Activated naive CD8-positive, alpha-beta T cell treated with anti-CD3 and anti-CD28 coated beads for 36 hours (primary cell): ENCODE measurements at regions not wholly inside any gene's neighbourhood (a gene's known extent, or its start where the extent isn't known, plus 50 kb on each side); places are given as distances from the start of the nearest gene placed in this dataset.

Experiments
- DNase-seq: peaks from one replicate; pipeline ENCODE4 v3.0.0; 2021
- H3K27ac Mint-ChIP-seq: one replicate; pipeline ENCODE4 v1.8.0; 2022; ENCODE audit warnings: mild to moderate bottlenecking, moderate library complexity, mixed read lengths
- H3K27me3 Mint-ChIP-seq: one replicate; pipeline ENCODE4 v1.8.0; 2022; ENCODE audit warnings: mild to moderate bottlenecking, mixed read lengths
- H3K36me3 Mint-ChIP-seq: one replicate; pipeline ENCODE4 v1.8.0; 2021; ENCODE audit warnings: mild to moderate bottlenecking, mixed read lengths
- H3K4me1 Mint-ChIP-seq: one replicate; pipeline ENCODE4 v1.8.0; 2021; ENCODE audit warnings: mixed read lengths
- H3K4me3 Mint-ChIP-seq: one replicate; pipeline ENCODE4 v1.8.0; 2022; ENCODE audit warnings: mild to moderate bottlenecking, moderate library complexity, mixed read lengths
- H3K9me3 Mint-ChIP-seq: one replicate; pipeline ENCODE4 v1.8.0; 2022; ENCODE audit warnings: mixed read lengths

- no peaks in the 10 kb centered on the region for H3K27me3 Mint-ChIP-seq
- H3K4me1 Mint-ChIP-seq, result no peaks in the 10 kb centered on the region
- H3K9me3 Mint-ChIP-seq, result no peaks in the 10 kb centered on the region
- no peak overlapping the region for H3K27ac Mint-ChIP-seq
- no peaks in the 10 kb centered on the region for H3K36me3 Mint-ChIP-seq
- no peak for DNase-seq
- no peak overlapping the region for H3K4me3 Mint-ChIP-seq
Observed at GRCh38 chr5:119820016-119820415, 190.7 kb downstream of the FAM170A start.

- H3K27me3 Mint-ChIP-seq, result no peaks in the 10 kb centered on the region
- no peaks in the 10 kb centered on the region for H3K4me1 Mint-ChIP-seq
- H3K9me3 Mint-ChIP-seq, result no peaks in the 10 kb centered on the region
- no peaks in the 10 kb centered on the region for H3K36me3 Mint-ChIP-seq
- H3K27ac Mint-ChIP-seq, result no peak overlapping the region
- H3K4me3 Mint-ChIP-seq, result no peak overlapping the region
- DNase-seq, result no peak
Observed at GRCh38 chr5:119820608-119821007, 191.2 kb downstream of the FAM170A start.

GRCh38 chr5:119828541-119828940 lies 199.2 kb downstream of the FAM170A start:
- no peak overlapping the region for H3K4me3 Mint-ChIP-seq
- H3K9me3 Mint-ChIP-seq, result no peaks in the 10 kb centered on the region

GRCh38 chr5:119829341-119829740 lies 200.0 kb downstream of the FAM170A start:
- DNase-seq, result no peak
- H3K9me3 Mint-ChIP-seq, result no peaks in the 10 kb centered on the region
- no peak overlapping the region for H3K4me3 Mint-ChIP-seq
- no peak overlapping the region for H3K27ac Mint-ChIP-seq
- H3K27me3 Mint-ChIP-seq, result no peaks in the 10 kb centered on the region
- H3K36me3 Mint-ChIP-seq, result no peaks in the 10 kb centered on the region
- no peaks in the 10 kb centered on the region for H3K4me1 Mint-ChIP-seq

More at GRCh38 chr5:119828541-119828940, 199.2 kb downstream of the FAM170A start:
- Mint-ChIP-seq H3K36me3 (no peaks in the 10 kb centered on the region), H3K27me3 (no peaks in the 10 kb centered on the region), H3K27ac (no peak overlapping the region), H3K4me1 (no peaks in the 10 kb centered on the region)
- no peak for DNase-seq

GRCh38 chr5:119833176-119833575 lies 203.8 kb downstream of the FAM170A start:
- H3K4me1 Mint-ChIP-seq, result no peaks in the 10 kb centered on the region
- H3K9me3 Mint-ChIP-seq, result peaks cover 3% of the 10 kb centered on the region
- no peak overlapping the region for H3K27ac Mint-ChIP-seq
- H3K4me3 Mint-ChIP-seq, result no peak overlapping the region
- H3K36me3 Mint-ChIP-seq, result no peaks in the 10 kb centered on the region
- DNase-seq, result no peak
- H3K27me3 Mint-ChIP-seq, result no peaks in the 10 kb centered on the region

GRCh38 chr5:119840175-119840574 lies 210.8 kb downstream of the FAM170A start:
- Mint-ChIP-seq H3K4me3 (no peak overlapping the region), H3K36me3 (no peaks in the 10 kb centered on the region), H3K27me3 (no peaks in the 10 kb centered on the region), H3K4me1 (no peaks in the 10 kb centered on the region), H3K27ac (no peak overlapping the region), H3K9me3 (peaks cover 7% of the 10 kb centered on the region)
- no peak for DNase-seq

GRCh38 chr5:119852140-119852539 lies 222.8 kb downstream of the FAM170A start:
- Mint-ChIP-seq H3K27me3 (no peaks in the 10 kb centered on the region), H3K9me3 (no peaks in the 10 kb centered on the region), H3K36me3 (no peaks in the 10 kb centered on the region), H3K27ac (no peak overlapping the region), H3K4me3 (no peak overlapping the region), H3K4me1 (no peaks in the 10 kb centered on the region)
- no peak for DNase-seq

- Mint-ChIP-seq H3K27me3 (no peaks in the 10 kb centered on the region), H3K36me3 (no peaks in the 10 kb centered on the region), H3K9me3 (peaks cover 5% of the 10 kb centered on the region), H3K27ac (no peak overlapping the region), H3K4me3 (no peak overlapping the region), H3K4me1 (no peaks in the 10 kb centered on the region)
- DNase-seq, result no peak
Observed at GRCh38 chr5:119860463-119860862, 231.1 kb downstream of the FAM170A start.

GRCh38 chr5:119862619-119863018 lies 233.3 kb downstream of the FAM170A start:
- H3K4me3 Mint-ChIP-seq, result no peak overlapping the region
- H3K4me1 Mint-ChIP-seq, result no peaks in the 10 kb centered on the region

GRCh38 chr5:119864286-119864685 lies 234.9 kb downstream of the FAM170A start:
- H3K27ac Mint-ChIP-seq, result no peak overlapping the region
- DNase-seq, result no peak
- H3K27me3 Mint-ChIP-seq, result no peaks in the 10 kb centered on the region
- no peaks in the 10 kb centered on the region for H3K4me1 Mint-ChIP-seq
- H3K4me3 Mint-ChIP-seq, result no peak overlapping the region
- H3K36me3 Mint-ChIP-seq, result no peaks in the 10 kb centered on the region
- H3K9me3 Mint-ChIP-seq, result peaks cover 4% of the 10 kb centered on the region

More at GRCh38 chr5:119862619-119863018, 233.3 kb downstream of the FAM170A start:
- no peaks in the 10 kb centered on the region for H3K27me3 Mint-ChIP-seq
- H3K27ac Mint-ChIP-seq, result no peak overlapping the region
- H3K36me3 Mint-ChIP-seq, result no peaks in the 10 kb centered on the region
- H3K9me3 Mint-ChIP-seq, result peaks cover 5% of the 10 kb centered on the region
- no peak for DNase-seq

GRCh38 chr5:119873611-119874010 lies 244.3 kb downstream of the FAM170A start:
- Mint-ChIP-seq H3K27me3 (no peaks in the 10 kb centered on the region), H3K27ac (no peak overlapping the region), H3K4me3 (no peak overlapping the region)

GRCh38 chr5:119876522-119876921 lies 247.2 kb downstream of the FAM170A start:
- no peak for DNase-seq
- Mint-ChIP-seq H3K27ac (no peak overlapping the region), H3K9me3 (no peaks in the 10 kb centered on the region), H3K27me3 (no peaks in the 10 kb centered on the region), H3K4me3 (no peak overlapping the region), H3K4me1 (no peaks in the 10 kb centered on the region), H3K36me3 (no peaks in the 10 kb centered on the region)

More at GRCh38 chr5:119873611-119874010, 244.3 kb downstream of the FAM170A start:
- Mint-ChIP-seq H3K4me1 (no peaks in the 10 kb centered on the region), H3K36me3 (no peaks in the 10 kb centered on the region), H3K9me3 (no peaks in the 10 kb centered on the region)
- no peak for DNase-seq

GRCh38 chr5:119878712-119879111 lies 249.4 kb downstream of the FAM170A start:
- Mint-ChIP-seq H3K27ac (no peak overlapping the region), H3K27me3 (no peaks in the 10 kb centered on the region), H3K4me3 (no peak overlapping the region), H3K4me1 (no peaks in the 10 kb centered on the region), H3K9me3 (no peaks in the 10 kb centered on the region), H3K36me3 (no peaks in the 10 kb centered on the region)
- DNase-seq, result no peak

GRCh38 chr5:119879446-119879845 lies 250.1 kb downstream of the FAM170A start:
- Mint-ChIP-seq H3K27me3 (no peaks in the 10 kb centered on the region), H3K4me3 (no peak overlapping the region), H3K27ac (no peak overlapping the region), H3K9me3 (no peaks in the 10 kb centered on the region), H3K4me1 (no peaks in the 10 kb centered on the region), H3K36me3 (no peaks in the 10 kb centered on the region)
- no peak for DNase-seq

- no peaks in the 10 kb centered on the region for H3K36me3 Mint-ChIP-seq
- H3K27ac Mint-ChIP-seq, result no peak overlapping the region
- H3K9me3 Mint-ChIP-seq, result no peaks in the 10 kb centered on the region
- no peaks in the 10 kb centered on the region for H3K4me1 Mint-ChIP-seq
- H3K27me3 Mint-ChIP-seq, result no peaks in the 10 kb centered on the region
- H3K4me3 Mint-ChIP-seq, result no peak overlapping the region
- DNase-seq, result no peak
Observed at GRCh38 chr5:119895066-119895465, 265.7 kb downstream of the FAM170A start.

- Mint-ChIP-seq H3K27me3 (no peaks in the 10 kb centered on the region), H3K27ac (no peak overlapping the region), H3K4me1 (no peaks in the 10 kb centered on the region), H3K9me3 (no peaks in the 10 kb centered on the region), H3K36me3 (no peaks in the 10 kb centered on the region), H3K4me3 (no peak overlapping the region)
- DNase-seq, result no peak
Observed at GRCh38 chr5:119896826-119897536, 267.6 kb downstream of the FAM170A start.
